ENCODE measurements at regions not wholly inside any gene's neighbourhood (a gene's known extent, or its start where the extent isn't known, plus 50 kb on each side); places are given as distances from the start of the nearest gene placed in this dataset.

GRCh38 chr1:70498666-70499065 lies 87.6 kb downstream of the CTH start:
- no peaks in the 10 kb centered on the region for H3K4me1 ChIP-seq (ENCODE audit: control insufficient read depth in 2 of 3, insufficient read depth in 2 of 3, low read depth in 1 of 3, low read length in 3 of 3)
- H3K36me3 ChIP-seq (ENCODE audit: control insufficient read depth in 2 of 3, insufficient read depth in 3 of 3, low read length in 3 of 3), result no peaks in the 10 kb centered on the region
- FAIRE-seq (no peak), DNase-seq (no peak)
- H3K4me3 ChIP-seq (ENCODE audit: low read length in 3 of 3), result no peak overlapping the region
- intact Hi-C loops (cut with DNase I), result no loop called here
- no peak overlapping the region for H3K27ac ChIP-seq (ENCODE audit: low read depth in 2 of 2, low read length in 2 of 2)
- H3K9ac ChIP-seq (ENCODE audit: low read length in 3 of 3), result no peak overlapping the region
- no peak for TF ChIP-seq CTCF (IDR thresholded peaks at IDR 0.05; ENCODE audit: borderline replicate concordance, extremely low read depth, insufficient read depth)
- H3K9me3 ChIP-seq (ENCODE audit: control insufficient read depth in 2 of 3, insufficient read depth in 1 of 3, low read length in 3 of 3), result no peaks in the 10 kb centered on the region
- no peaks in the 10 kb centered on the region for H3K27me3 ChIP-seq (ENCODE audit: control insufficient read depth, insufficient read depth, low read length)

- FAIRE-seq, result no peak
- Histone ChIP-seq H3K27ac (ENCODE audit: low read depth in 2 of 2, low read length in 2 of 2) (no peak overlapping the region), H3K36me3 (ENCODE audit: control insufficient read depth in 2 of 3, insufficient read depth in 3 of 3, low read length in 3 of 3) (no peaks in the 10 kb centered on the region), H3K27me3 (ENCODE audit: control insufficient read depth, insufficient read depth, low read length) (no peaks in the 10 kb centered on the region), H3K4me1 (ENCODE audit: control insufficient read depth in 2 of 3, insufficient read depth in 2 of 3, low read depth in 1 of 3, low read length in 3 of 3) (no peaks in the 10 kb centered on the region), H3K4me3 (ENCODE audit: low read length in 3 of 3) (no peak overlapping the region), H3K9ac (ENCODE audit: low read length in 3 of 3) (no peak overlapping the region), H3K9me3 (ENCODE audit: control insufficient read depth in 2 of 3, insufficient read depth in 1 of 3, low read length in 3 of 3) (no peaks in the 10 kb centered on the region)
- intact Hi-C loops (cut with DNase I), result no loop called here
- no peak for DNase-seq
- TF ChIP-seq CTCF (IDR thresholded peaks at IDR 0.05; ENCODE audit: borderline replicate concordance, extremely low read depth, insufficient read depth), result no peak
Measured at GRCh38 chr1:70499695-70500094, 88.6 kb downstream of the CTH start.

- Histone ChIP-seq H3K27ac (ENCODE audit: low read depth in 2 of 2, low read length in 2 of 2) (no peak overlapping the region), H3K4me3 (ENCODE audit: low read length in 3 of 3) (no peak overlapping the region), H3K27me3 (ENCODE audit: control insufficient read depth, insufficient read depth, low read length) (no peaks in the 10 kb centered on the region), H3K9me3 (ENCODE audit: control insufficient read depth in 2 of 3, insufficient read depth in 1 of 3, low read length in 3 of 3) (no peaks in the 10 kb centered on the region), H3K9ac (ENCODE audit: low read length in 3 of 3) (no peak overlapping the region), H3K36me3 (ENCODE audit: control insufficient read depth in 2 of 3, insufficient read depth in 3 of 3, low read length in 3 of 3) (no peaks in the 10 kb centered on the region), H3K4me1 (ENCODE audit: control insufficient read depth in 2 of 3, insufficient read depth in 2 of 3, low read depth in 1 of 3, low read length in 3 of 3) (no peaks in the 10 kb centered on the region)
- DNase-seq (no peak), FAIRE-seq (no peak)
- TF ChIP-seq CTCF (IDR thresholded peaks at IDR 0.05; ENCODE audit: borderline replicate concordance, extremely low read depth, insufficient read depth), result no peak
- intact Hi-C loops (cut with DNase I), result no loop called here
Measured at GRCh38 chr1:70503358-70503757, 92.3 kb downstream of the CTH start.

- H3K4me3 ChIP-seq (ENCODE audit: low read length in 3 of 3), result no peak overlapping the region
- no peak overlapping the region for H3K27ac ChIP-seq (ENCODE audit: low read depth in 2 of 2, low read length in 2 of 2)
- H3K36me3 ChIP-seq (ENCODE audit: control insufficient read depth in 2 of 3, insufficient read depth in 3 of 3, low read length in 3 of 3), result no peaks in the 10 kb centered on the region
- no peaks in the 10 kb centered on the region for H3K9me3 ChIP-seq (ENCODE audit: control insufficient read depth in 2 of 3, insufficient read depth in 1 of 3, low read length in 3 of 3)
- intact Hi-C loops (cut with DNase I), result no loop called here
- TF ChIP-seq CTCF (IDR thresholded peaks at IDR 0.05; ENCODE audit: borderline replicate concordance, extremely low read depth, insufficient read depth), result no peak
- H3K4me1 ChIP-seq (ENCODE audit: control insufficient read depth in 2 of 3, insufficient read depth in 2 of 3, low read depth in 1 of 3, low read length in 3 of 3), result no peaks in the 10 kb centered on the region
- DNase-seq (no peak), FAIRE-seq (no peak)
- H3K27me3 ChIP-seq (ENCODE audit: control insufficient read depth, insufficient read depth, low read length), result no peaks in the 10 kb centered on the region
- H3K9ac ChIP-seq (ENCODE audit: low read length in 3 of 3), result no peak overlapping the region
Measured at GRCh38 chr1:70504176-70504820, 93.2 kb downstream of the CTH start.

Data from kidney (tissue), 13 donors.